ENCODE measurements at regions not wholly inside any gene's neighbourhood (a gene's known extent, or its start where the extent isn't known, plus 50 kb on each side); places are given as distances from the start of the nearest gene placed in this dataset.
"Not testable (repeated sequence)": the region's sequence is repeated elsewhere in the genome, so short reads cannot be mapped to it uniquely, and the experiment has no call there.

DNA sequence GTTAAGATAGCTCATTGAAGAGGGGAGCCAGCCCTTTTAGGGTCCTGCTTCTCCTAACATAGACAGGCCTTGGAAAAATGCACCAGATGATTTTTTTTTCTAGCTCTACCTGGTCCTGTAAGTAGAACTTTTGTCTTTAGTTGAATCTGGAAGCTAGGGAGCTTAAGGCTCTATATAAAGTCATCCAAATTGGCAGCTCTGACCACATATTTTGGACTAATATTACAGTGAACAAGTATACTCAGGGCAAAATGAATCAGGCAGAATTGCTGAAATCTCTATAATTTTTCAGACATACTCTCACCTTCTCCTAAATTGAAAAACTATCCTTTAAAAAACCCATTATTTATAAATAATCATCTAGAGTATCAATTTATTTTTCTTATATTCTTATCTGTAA lies 375.6 kb downstream of the OSTF1 start:
- DNase-seq, result no peak

DNA sequence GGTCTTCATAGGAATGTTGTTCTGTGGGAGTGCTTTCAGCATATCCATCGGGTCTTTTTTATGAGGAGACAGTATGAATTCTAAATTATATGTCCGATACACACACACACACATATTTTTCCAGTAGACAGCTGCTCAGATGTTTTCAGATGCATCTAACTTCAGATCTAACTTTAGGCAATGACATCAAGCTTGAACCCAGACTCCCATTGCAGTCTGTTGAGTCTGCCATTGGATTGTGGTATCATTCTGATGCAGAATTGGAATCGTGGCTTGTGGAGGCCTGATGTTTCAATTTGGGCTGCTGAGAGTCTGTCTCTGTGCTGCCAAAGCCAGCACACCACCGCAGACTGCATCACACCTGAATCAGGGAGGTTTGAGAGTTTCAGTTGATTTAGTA lies 376.4 kb downstream of the OSTF1 start:
- DNase-seq, result no peak

DNA sequence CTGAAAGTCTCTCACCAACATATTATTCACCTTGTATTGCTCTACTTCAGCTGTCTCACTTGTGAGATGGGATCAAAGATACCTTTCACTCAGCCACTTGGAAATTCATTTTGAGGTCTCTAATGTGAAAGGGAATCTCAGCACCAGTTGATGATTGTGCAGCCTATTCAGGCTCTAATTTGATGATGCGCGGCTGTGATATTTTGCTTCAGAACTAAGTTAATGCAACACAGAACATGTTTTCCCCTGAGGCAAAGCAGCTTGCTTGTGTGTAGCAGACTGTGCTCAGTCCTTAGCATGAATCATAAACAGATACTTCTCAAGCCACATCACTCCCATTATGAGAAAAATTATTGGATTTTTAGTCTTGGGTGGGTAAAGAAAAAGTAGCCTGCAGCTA lies 378.8 kb downstream of the OSTF1 start:
- no peak for DNase-seq

DNA sequence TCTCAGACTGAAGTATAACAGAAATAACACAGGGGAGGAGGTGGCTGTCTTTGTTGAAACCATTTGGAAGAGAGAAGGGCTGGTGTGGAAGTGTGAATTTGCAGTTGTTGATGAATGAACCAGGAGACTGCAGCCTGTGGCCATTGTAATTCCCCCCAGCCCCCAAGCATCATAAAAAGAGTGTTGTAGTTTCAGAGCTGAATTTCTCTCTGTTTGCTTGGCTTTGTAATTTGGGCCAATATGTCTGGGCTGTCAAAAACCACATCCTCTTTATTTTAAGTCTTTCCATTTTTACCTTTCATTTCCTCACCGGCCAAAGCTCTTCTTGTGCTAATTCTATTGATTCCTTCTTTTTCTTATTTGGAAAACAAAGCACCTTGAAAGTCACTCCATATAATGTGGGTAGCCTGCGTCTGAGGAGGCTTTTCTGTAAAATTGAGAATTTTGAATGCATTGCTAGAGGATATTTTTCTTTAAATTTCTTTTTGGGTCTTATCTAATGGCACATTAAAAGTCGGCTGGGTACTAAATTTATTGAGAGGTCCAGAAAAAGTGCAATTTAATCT lies 383.3 kb downstream of the OSTF1 start:
- DNase-seq, result no peak

DNA sequence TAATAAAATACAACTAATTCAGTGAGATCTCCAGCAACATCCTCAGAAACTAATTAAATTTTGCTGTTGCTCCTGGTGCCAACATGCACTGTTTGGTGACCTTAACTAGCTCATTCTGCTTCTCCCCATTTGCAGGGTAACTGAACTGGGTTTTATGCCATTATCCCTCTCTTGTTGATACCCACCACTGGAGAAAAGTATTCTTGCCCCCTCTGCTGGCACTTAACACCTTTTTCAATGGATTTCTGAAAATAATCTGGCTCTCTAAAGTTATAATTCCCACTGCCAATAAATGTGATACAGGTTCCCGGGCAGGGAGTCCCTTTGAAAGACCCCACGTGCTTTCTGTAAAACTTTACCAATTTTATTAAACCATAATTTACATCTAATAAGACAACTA lies 394.3 kb downstream of the OSTF1 start:
- no peak for DNase-seq

DNA sequence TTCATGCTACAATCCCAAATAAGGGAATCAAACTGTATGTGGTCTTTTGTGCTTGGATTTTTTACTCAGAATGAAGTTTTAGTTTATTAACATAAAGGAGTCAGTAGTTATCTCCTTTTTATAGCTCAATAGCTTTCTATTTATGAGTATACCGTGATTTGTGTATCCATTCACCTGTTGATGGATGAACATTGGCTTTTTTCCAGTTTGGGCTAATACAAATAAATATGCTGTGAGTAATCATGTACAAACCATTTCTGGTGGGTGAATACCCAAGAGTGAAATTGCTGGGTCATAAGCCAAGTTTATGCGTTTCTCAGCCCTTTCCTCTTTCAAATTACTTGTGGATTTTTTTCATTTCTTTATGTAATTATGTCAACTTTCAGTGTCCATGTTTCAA lies 395.3 kb downstream of the OSTF1 start:
- no peak for DNase-seq

DNA sequence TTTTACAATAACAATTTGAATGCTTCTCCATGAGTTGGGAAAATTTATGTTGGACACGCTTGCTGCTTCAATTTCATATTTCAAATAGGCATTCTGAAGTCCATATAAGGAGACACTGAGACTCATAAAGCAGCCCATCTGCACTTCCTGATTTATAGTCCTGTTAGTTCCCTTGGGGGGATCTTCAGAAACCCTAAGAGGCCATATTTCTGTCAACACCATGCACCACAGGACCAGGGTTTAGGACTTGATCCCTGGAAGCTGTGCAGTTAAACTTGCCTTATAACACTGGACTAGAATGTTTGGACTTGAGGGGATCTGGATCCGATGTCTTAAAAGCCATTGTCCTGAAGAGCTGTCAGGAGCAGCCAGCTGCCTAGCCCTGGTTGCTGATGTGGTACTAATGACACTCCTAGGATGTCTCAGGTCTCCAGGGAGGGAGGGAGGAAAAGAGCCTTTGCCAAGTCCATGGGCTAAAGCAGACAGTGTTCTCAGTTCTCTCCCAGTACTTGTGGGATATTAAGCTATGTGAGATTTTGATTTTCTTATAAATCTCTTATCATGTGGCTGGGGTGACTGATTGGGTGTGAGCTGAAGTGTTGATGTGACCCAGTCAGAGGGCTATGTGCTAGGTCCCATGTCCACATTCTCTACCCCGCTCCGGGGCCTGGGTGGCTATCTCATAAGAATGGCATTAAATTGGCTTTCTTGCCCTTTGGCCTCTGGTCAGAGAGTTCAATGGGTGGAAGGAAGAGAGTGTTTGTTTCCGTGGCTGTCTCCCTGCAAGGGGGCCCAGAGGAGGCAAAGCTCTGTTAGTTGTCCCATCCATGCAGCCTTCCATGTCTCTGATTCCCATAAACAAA lies 399.8 kb downstream of the OSTF1 start:
- DNase-seq, result no peak

DNA sequence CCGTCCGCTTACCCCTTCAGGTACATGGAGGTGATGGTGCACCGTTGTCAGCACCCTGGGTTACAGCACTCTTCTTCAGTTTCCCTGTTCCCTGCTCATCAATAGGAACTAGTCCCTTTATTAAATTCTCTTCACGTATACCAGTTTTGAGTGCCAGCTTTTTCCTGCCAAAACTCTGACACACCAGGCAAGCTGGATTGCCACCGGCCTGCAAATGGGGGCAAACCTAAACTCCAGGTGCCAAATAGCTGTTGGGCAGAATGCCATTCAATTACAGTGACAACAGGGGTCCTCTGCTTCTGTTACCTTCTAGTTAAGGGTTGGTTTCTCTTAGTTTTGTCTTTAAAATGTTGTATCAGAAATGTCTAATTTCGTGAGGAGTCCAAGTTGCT lies 400.4 kb downstream of the OSTF1 start:
- no peak for DNase-seq

DNA sequence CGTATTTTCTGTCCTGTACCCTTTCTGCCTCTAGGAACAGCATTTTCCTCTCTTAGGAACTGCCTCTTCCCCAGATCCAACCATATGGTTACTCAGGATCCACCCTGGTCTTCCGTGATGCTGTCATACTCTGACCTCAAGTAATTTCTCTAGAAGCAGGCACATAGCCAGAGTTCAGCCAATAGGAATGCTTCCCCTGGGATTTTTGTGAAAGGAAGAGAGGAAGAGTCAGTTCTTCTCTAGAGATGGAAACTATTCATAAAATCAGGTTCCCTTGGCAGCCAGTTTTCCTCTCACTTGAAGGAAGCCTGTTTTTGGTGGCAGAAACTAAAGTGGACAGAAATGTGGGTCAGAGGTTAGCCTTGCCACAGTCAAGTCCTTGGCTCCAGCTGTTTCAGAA lies 400.1 kb upstream of the PCSK5 start:
- no peak for DNase-seq

DNA sequence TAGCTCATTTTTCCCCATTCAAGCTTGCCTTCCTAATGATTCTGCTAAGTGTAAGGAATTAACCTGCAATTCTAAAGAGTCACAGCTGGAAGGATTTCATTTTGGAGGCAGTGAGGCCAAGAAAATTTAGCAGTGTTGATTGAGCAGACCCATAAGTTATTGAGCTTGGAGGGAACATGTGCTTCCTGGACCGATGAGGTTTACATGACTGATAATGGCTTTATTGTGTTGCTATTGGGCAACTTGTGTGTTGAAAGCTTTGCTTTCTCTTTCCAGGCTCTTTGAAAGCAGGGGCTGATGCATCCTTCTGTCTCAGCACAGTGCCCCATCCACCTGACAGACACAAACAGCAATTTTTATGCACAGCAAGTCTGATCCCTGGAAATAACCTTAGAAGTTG lies 398.9 kb upstream of the PCSK5 start:
- no peak for DNase-seq

DNA sequence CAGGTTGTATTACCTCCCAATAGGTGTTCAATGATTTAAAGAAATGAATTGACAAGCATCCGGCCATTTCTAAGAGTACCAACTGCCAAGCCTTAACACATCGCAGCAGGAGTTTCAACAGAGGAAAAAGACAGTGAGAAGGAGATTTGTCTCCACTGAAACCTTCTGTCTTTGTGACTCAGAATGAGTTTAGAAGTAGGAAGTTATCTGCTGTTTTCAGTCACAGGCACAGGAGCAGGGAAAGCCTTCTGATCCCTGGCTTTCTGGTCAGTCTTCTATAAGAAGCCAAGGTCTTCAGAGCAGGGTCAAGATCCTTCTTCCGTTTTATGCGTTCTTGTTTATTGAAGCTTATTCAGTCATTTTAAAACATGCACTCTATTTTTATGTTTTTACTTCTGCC lies 390.7 kb upstream of the PCSK5 start:
- DNase-seq, result peak; percentile 19 to 37

DNA sequence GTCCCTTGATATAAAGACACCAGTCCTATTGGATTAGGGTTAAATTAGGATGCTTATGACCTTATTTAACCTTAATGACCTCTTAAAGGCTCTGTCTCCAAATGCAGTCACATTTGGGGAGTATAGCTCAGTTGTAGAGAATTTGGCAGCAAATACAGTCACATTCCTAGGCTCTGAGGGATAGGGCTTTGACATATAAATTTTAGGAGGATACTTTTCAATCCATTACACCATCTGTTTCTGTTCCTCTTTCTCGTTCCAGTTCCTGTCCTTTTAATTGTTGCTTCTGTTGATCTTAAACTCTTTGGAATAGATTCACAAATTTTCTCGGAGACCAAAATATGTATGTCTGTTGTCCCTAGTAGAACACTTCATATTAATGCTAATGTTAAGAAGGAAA lies 390.0 kb upstream of the PCSK5 start:
- peak; percentile 8 to 22 for DNase-seq

DNA sequence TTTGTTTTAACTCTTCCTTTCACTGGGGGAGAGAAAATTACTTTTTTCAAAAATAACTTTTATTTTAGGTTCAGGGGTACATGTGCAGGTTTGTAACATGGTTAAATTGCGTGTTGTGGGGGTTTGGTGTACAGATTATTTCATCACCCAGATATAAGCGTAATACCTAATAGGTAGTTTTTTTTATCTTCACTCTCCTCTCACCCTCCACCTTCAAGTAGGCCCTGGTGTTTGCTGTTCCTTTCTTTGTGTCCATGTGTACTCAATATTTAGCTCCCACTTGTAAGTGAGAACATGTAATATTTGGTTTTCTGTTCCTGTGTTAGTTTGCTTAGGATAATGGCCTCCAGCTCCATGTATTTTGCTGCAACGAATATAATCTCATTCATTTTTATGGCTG lies 389.5 kb upstream of the PCSK5 start:
- DNase-seq, result not testable (repeated sequence)

DNA sequence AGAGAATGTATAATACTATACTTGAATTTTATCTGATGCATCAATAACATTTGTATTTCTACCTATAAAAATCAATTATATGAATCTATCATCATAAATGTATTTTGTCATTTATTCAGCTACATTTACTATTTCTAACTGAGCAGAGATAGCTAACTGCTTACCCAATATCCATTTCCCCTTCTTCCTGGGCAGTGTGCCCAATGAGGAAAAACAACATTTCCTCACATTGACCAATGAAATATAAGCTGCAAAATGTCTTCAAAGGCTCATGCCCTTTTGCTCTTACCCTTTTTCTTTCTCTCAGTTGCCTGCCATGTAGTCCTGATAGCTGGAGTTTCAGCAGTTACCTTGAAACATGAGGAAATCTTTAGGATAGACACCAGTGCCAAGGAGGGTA lies 385.8 kb upstream of the PCSK5 start:
- DNase-seq, result peak in 1 of 2 donors; percentile 34

DNA sequence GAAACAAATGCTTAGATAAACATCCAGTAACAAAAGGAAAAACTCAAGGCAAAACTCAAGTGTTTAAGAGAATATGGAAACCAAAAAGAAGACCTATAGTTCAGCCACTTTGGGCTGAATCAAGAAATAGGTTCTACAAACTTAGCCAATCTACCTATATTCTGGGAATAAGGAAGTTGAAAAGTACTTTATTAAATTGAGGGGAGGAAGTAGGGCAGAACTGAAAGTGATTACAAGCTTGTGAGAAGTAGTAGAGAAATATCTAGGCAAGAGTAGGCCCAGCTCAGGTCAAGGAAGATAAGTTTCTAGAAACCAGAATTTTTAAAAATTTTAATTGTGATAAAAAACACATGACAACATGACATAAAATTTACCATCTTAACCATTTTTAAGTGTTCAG lies 384.8 kb upstream of the PCSK5 start:
- DNase-seq, result peak; percentile 10 to 44

DNA sequence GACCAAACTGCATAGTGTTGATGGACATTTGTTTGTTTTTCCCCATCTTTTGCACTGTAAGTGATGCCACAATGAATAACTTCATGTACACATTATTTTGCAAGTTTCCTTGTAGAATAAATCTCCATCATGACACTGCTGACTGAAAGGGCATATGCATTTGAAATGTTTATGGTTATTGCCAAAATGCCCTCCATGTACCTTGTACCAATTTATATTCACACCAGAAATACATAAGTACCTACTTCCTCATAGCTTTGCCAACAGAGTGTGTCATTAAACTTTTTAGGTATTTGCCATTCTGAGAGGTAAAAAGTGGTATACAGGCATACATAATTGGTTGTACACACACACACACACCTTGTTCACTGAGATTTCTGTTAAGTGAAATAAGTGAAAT lies 361.0 kb upstream of the PCSK5 start:
- no peak for DNase-seq

DNA sequence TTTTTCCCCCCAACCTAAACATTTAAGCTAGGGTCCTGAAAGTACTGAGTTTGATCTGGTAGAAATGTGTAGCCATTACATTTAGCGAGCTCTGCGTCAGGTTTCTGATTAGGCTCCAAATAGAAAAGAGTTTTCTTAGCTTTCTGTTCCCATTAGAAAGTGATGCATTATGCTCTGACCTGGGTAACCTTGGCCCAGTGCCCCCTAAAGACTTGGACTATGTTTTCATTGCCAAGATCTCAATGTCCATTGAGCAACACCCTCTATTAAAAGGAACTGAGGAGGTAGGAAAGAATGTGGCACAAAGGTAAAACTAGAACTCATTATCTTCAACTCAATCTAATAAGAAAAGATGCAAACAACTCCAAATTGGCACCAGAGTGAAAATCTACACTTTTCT lies 358.9 kb upstream of the PCSK5 start:
- DNase-seq, result no peak

DNA sequence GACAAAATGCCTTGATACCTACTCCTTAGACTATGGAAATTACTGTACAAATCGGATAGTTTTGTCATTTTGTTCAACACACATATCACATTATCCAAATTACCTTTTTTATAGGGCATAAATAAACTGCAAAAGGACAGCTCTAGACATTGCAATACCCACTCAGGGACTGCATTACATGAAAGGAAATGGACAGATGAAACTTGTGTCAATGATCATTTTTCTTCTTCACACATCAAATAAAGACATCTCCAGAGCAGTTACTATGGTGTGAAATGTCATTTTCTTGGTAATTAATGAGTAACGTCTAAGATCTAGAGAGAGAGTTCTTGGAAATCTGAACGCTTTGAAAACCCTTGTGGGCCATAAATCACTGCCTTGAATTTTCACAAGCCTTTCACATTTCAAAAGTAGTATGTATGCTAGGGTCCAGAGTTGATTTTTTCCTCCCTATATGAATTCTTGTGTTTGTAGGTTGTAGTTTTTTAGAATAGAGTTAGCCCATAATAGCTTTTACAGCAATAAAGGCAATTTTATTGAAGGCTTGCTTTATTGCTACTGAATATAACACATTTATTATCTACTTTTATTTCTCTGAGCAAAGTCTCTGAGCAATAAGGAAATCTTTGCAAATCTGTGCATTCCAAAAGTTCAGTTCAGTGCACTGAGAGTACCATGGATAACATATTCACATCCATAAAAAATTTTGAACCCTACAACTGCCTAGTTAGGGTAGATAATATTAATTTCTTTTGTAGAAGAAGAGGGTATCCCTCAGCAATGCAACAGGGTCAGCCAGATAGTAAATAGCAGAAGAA lies 358.0 kb upstream of the PCSK5 start:
- no peak for DNase-seq

DNA sequence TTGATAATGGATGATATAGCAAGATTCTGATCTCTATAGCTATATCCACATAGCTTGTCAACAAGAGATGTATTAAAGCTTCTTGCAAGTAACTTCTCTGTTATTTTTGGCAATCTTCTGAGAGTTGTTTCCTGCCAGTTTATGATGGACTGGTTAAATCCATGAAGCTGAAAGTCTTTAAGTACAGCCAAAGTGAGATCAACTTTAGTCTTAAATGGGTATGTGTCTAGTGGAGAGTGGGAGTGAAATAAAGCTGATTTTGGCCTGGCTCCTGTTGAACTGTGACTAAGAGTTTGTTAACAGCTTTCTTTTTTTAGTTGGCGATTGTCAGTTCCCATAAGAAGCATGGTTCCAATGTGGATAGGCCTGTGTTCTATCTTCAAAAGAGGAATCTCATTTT lies 350.9 kb upstream of the PCSK5 start:
- DNase-seq, result no peak

DNA sequence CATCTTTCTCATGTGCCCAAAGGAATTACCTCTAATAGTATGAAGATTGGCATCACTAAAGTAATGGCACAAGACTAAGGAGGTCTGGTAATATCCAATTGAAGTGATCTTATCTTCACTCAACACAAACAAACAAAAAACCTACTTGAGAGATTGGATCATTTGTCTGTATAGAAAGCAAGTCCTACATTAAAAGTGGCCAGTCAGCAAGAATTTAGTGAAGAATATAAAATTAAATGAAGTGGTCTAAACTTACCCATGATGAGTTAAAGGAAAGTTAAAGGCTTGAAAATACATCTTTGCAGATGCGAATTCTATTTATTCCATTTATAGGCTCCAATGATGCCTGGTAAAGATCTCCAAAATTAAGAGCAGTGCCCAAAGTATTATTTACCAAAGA lies 350.3 kb upstream of the PCSK5 start:
- no peak for DNase-seq

DNA sequence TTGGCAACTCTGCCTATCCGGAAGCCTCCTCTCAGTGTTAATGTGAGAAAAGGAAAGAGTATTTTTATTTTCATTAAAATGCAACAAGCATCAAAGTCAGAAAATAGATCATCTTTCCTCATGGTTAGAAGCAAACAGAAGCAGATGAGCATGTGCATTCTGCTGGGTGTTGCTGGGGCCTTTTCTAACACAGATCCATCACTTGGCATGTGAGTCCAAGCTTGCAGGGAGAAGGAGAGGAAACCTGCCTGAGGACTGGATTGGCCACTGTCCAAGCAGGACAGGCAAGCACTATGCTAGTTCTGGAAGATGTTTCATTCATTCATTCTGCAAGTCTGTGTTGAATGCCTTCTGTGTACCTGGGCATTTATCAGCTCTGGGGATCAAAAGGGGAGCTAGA lies 348.7 kb upstream of the PCSK5 start:
- DNase-seq, result no peak

DNA sequence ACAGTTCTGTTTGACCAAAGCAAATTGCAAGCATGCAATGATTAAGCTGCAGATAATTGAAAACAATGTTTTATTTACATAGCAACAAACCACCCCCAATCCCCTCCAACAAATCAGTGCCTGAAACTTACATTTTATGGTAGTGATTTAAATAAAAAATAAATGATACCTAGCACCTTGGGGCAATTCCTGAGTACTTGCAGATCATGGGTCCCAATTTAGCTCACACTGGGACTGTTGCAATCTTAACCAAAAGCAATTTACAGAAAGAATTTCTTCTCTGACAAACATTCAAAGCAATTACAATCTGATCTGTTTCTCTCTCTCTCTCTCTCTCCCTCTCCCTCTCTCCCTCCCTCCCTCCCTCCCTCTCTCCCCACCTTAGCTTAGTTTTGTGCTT lies 345.7 kb upstream of the PCSK5 start:
- no peak for DNase-seq

DNA sequence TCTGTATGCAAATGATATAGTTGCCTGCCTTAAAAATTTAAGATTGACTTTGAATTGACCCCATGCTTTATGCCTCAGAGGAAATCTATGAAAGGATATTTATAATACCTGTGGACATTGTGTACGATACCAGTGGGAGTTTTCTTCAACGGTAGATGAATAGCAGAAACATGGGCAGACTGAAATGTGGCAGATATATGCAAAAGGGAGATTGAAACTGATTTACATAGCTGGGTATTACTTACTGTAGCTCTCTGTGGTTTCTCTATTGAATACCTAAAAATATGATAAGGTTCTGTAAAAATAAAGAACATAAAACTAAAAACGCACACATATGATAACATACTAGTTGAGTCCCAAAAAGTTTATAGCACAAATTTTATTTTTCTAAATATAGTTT lies 345.2 kb upstream of the PCSK5 start:
- DNase-seq, result no peak

DNA sequence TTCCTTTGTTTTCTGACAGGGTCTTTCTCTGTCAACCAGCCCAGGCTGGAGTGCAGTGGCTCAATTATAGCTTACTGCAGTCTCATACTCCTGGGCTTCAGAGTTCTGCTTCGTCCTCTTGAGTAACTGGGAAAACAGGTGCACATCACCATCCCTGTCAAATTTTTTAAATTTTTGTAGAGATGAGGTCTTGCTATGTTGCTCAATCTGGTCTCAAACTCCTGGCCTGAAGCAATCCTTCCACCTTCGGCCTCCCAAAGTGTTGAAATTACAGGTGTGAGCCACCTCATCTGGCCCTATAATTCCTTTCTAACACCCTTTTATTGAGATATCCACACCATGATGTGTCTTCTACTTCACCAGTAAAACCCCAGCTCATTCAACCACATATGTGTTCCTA lies 341.6 kb upstream of the PCSK5 start:
- no peak for DNase-seq

Data from inflammatory macrophage treated with lipopolysaccharide for 1 hour (primary cell).